ENCODE measurements at regions not wholly inside any gene's neighbourhood (a gene's known extent, or its start where the extent isn't known, plus 50 kb on each side); places are given as distances from the start of the nearest gene placed in this dataset.

DNA sequence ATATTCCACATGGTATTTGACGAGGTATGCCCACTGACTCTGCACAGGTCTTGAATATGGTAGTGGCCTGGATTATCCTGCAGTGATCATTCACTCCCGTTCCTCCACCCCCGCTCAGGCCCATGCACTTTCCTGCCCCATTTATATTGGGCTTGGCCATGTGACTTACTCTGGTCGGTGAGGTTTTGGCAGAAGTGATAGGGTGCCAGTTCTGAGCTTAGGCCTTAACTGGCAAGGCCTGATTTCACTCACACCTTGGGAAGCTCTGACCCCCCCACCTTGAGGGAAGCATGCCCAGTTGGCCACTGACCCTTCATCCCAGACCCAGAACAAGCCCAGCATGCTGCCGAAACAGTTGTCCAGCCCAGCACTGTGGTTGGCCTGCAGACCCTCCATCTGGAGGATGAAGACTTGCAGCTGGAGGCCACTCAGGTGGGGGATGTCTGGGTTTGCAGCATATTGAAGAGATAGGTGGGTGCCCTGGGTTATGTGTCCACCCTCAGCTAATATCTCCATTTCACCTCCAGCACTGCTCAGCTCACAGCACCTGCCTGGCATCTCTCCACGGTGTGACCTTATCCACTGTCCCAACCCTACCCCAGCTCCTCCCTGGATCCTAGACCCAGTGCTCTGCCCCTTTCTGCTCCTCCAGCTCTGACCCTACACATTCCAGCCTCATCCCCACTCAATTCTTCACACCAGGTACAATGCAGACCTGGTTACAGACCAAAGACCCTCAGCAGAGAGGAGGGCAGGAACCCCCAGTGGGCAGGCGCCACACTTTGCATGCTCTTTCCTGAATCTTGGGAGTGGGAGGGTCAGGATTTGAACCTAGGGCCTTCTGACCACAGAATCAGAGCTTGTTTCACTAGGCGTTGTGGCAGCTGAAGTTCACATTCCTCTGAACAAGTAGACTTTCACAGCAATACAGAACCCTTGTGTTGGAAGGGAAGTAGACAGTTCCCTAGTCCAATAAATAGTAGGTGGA lies 138.1 kb upstream of the CHST15 start:
- no peaks in the 10 kb centered on the region for H3K9me3 ChIP-seq (ENCODE audit: severe bottlenecking)
- TF ChIP-seq, protein P1, sequence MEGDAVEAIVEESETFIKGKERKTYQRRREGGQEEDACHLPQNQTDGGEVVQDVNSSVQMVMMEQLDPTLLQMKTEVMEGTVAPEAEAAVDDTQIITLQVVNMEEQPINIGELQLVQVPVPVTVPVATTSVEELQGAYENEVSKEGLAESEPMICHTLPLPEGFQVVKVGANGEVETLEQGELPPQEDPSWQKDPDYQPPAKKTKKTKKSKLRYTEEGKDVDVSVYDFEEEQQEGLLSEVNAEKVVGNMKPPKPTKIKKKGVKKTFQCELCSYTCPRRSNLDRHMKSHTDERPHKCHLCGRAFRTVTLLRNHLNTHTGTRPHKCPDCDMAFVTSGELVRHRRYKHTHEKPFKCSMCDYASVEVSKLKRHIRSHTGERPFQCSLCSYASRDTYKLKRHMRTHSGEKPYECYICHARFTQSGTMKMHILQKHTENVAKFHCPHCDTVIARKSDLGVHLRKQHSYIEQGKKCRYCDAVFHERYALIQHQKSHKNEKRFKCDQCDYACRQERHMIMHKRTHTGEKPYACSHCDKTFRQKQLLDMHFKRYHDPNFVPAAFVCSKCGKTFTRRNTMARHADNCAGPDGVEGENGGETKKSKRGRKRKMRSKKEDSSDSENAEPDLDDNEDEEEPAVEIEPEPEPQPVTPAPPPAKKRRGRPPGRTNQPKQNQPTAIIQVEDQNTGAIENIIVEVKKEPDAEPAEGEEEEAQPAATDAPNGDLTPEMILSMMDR (IDR thresholded peaks at IDR 0.05; ENCODE audit: low read depth, low read length), result no peak
- no peak overlapping the region for H3K27ac ChIP-seq
- H3K27me3 ChIP-seq (ENCODE audit: insufficient read depth, low read depth, severe bottlenecking), result no peaks in the 10 kb centered on the region
- no peak overlapping the region for H3K4me3 ChIP-seq (ENCODE audit: low read depth, low read length)
- DNase-seq, result no peak
- no peaks in the 10 kb centered on the region for H3K36me3 ChIP-seq

DNA sequence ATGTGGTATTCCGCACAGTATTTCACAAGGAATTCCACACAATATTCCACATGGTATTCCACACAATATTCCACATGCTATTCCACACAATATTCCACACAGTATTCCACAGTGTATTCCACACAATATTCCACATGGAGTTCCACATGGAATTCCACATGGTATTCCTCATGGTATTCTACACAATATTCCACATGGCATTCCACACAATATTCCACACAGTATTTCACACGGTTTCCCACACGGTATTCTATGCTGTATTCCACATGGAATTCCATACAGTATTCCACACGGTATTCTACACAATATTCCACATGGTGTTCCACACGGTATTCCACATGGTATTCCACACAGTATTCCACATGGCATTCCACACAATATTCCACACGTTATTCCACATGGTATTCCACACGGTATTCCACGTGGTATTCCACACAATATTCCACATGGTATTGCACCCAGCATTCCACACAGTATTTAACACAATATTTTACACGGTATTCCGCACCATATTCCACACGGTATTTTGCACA lies 137.3 kb upstream of the CHST15 start:
- Histone ChIP-seq H3K4me3 (ENCODE audit: low read depth, low read length) (no peak overlapping the region), H3K9me3 (ENCODE audit: severe bottlenecking) (peaks cover 3% of the 10 kb centered on the region), H3K27ac (no peak overlapping the region), H3K27me3 (ENCODE audit: insufficient read depth, low read depth, severe bottlenecking) (no peaks in the 10 kb centered on the region), H3K36me3 (no peaks in the 10 kb centered on the region)
- TF ChIP-seq, protein P1 (IDR thresholded peaks at IDR 0.05; ENCODE audit: low read depth, low read length), result no peak
- no peak for DNase-seq

DNA sequence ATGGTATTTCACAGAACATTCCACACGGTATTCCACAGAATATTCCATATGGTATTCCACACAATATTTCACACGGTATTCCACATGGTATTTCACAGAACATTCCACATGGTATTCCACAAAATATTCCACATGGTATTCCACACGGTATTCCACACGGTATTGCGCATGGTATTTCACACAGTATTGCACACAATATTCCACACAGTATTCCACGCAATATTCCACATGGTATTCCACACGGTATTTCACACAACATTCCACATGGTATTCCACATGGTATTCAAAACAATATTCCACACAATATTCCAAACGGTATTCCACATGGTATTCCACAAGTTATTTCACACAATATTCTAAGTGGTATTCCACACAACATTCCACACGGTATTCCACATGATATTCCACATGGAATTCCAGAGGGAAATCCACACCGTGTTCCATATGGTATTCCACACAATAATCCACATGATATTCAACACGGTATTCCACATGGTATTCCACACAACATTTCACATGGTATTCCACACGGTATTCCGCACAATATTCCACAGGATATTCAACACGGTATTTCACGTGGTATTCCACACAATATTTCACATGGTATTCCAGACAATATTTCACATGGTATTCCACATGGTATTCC lies 136.7 kb upstream of the CHST15 start:
- no peak overlapping the region for H3K27ac ChIP-seq
- no peaks in the 10 kb centered on the region for H3K36me3 ChIP-seq
- H3K4me3 ChIP-seq (ENCODE audit: low read depth, low read length), result no peak overlapping the region
- no peak for DNase-seq
- no peaks in the 10 kb centered on the region for H3K27me3 ChIP-seq (ENCODE audit: insufficient read depth, low read depth, severe bottlenecking)
- peaks cover 3% of the 10 kb centered on the region for H3K9me3 ChIP-seq (ENCODE audit: severe bottlenecking)
- TF ChIP-seq, protein P1 (IDR thresholded peaks at IDR 0.05; ENCODE audit: low read depth, low read length), result no peak

DNA sequence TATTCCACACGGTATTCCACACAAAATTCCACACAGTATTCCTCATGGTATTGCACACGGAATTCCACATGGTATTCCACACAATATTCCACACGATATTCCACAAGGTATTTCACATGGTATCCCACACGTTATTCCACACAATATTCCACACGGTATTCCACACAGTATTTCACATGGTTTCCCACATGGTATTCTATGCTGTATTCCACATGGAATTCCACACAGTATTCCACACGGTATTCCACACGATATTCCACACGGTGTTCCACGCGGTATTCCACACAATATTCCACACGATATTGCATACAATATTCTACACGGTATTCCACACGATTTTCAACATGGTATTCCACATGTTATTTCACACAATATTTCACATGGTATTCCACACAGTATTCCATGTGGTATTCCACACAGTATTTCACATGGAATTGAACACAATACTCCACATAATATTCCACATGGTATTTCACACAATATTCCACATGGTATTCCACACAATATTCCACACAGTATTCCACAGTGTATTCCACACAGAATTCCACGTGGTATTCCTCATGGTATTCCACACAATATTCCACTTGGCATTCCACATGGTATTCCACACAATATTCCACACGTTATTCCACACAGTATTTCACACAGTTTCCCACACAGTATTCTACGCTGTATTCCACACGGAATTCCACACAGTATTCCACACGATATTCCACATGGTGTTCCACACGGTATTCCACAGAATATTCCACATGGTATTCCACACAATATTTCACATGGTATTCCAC lies 136.0 kb upstream of the CHST15 start:
- no peaks in the 10 kb centered on the region for H3K27me3 ChIP-seq (ENCODE audit: insufficient read depth, low read depth, severe bottlenecking)
- no peak overlapping the region for H3K27ac ChIP-seq
- H3K9me3 ChIP-seq (ENCODE audit: severe bottlenecking), result peaks cover 3% of the 10 kb centered on the region
- TF ChIP-seq, protein P1 (IDR thresholded peaks at IDR 0.05; ENCODE audit: low read depth, low read length), result no peak
- no peak overlapping the region for H3K4me3 ChIP-seq (ENCODE audit: low read depth, low read length)
- H3K36me3 ChIP-seq, result no peaks in the 10 kb centered on the region
- DNase-seq, result no peak

DNA sequence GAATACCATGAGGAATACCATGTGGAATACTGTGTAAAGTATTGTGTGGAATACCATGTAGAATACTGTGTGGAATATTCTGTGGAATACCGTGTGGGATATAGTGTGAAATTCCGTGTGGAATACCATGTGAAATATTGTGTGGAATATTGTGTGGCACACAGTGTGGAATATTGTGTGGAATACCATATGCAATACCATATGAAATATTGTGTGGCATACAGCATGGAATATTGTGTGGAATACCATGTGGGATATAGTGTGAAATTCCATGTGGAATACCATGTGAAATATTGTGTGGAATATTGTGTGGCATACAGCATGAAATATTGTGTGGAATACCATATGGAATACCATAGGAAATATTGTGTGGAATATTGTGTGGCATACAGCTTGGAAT lies 135.1 kb upstream of the CHST15 start:
- H3K27ac ChIP-seq, result no peak overlapping the region
- H3K4me3 ChIP-seq (ENCODE audit: low read depth, low read length), result no peak overlapping the region
- TF ChIP-seq, protein P1 (IDR thresholded peaks at IDR 0.05; ENCODE audit: low read depth, low read length), result no peak
- no peak for DNase-seq
- no peaks in the 10 kb centered on the region for H3K27me3 ChIP-seq (ENCODE audit: insufficient read depth, low read depth, severe bottlenecking)
- peaks cover 3% of the 10 kb centered on the region for H3K9me3 ChIP-seq (ENCODE audit: severe bottlenecking)
- H3K36me3 ChIP-seq, result no peaks in the 10 kb centered on the region
